Activated CD4-positive, alpha-beta T cell treated with anti-CD3 and anti-CD28 coated beads, Interleukin-2, amount 50 U/mL, for 24 hours (primary cell): ENCODE measurements at regions not wholly inside any gene's neighbourhood (a gene's known extent, or its start where the extent isn't known, plus 50 kb on each side); places are given as distances from the start of the nearest gene placed in this dataset.

ENCODE experiments used
- DNase-seq, 2 donors: peaks; one replicate each; pipeline ENCODE4 v3.0.0-alpha.2; 2020; ENCODE audit warnings: low read depth in 1 of 2, low spot score in 1 of 2

- DNase-seq: no peak
These were observed 233.6 kb downstream of the C12orf50 start for GRCh38 chr12:87795555-87795954.

- DNase-seq: no peak
These were observed 234.3 kb downstream of the C12orf50 start for GRCh38 chr12:87794854-87795253.

GRCh38 chr12:87793131-87793530 lies 236.1 kb downstream of the C12orf50 start:
- DNase-seq: no peak

GRCh38 chr12:87784350-87784749 lies 244.9 kb downstream of the C12orf50 start:
- no peak for DNase-seq

DNA sequence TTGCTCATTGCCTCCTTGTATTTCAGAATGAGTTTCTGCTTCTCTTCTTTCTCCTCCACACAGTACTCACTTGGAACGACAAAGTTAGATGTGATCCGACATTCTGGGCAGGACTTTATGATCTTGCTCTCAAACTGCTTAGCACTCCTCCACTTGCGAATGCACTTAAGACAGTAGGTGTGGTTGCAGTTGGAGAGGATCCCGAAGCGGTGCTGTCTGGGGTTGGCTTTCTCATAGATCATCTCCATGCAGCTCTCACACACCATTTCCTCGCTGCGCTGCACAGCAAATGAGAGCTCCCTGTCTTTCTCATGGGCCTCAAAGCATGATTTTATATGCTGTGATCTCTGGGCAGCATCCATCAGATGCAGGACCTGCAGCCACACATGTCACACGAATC lies 245.7 kb downstream of the C12orf50 start:
- DNase-seq: no peak

GRCh38 chr12:87782838-87783237 lies 246.4 kb downstream of the C12orf50 start:
- no peak for DNase-seq

- DNase-seq: no peak
These were observed 249.2 kb downstream of the C12orf50 start for GRCh38 chr12:87779858-87780498.

DNA sequence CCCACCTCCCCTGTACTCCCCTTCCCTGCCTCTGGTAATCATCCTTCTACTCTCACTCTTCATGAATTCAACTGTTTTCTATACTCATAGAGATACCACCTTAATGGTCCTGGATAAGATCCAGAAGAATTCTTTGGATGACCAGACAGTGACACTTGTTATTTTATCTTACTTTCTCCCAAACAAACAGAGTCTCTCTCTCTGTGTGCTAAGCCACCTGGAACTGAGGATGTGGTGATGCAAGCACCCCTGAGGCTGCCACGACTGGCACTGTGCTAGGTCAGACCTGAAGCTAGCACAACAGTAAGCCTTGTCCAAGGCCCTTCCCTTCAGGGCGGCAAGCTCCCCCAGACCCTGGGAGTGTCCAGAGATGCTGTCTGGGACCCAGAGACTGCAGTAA lies 250.2 kb downstream of the C12orf50 start:
- DNase-seq: no peak

DNA sequence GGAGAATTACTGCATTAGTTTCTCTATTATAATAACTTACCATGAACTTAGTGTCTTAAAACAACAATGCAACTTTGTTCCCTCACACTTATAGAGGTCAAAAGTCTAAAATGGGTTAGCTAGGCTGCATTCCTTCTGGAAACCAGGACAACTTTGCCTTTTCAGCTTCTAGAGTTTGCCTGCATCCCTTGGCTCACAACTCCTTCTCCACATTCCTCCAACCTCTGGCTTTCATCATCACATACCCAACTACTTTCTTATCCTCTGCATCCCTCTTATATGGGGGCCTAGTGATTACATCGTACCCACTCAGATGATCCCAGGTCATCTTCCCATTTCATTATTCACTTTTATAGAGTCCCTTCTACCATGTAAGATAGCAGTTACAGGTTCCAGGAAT lies 251.1 kb downstream of the C12orf50 start:
- DNase-seq: no peak

GRCh38 chr12:87775784-87776183 lies 253.4 kb downstream of the C12orf50 start:
- DNase-seq: no peak

DNA sequence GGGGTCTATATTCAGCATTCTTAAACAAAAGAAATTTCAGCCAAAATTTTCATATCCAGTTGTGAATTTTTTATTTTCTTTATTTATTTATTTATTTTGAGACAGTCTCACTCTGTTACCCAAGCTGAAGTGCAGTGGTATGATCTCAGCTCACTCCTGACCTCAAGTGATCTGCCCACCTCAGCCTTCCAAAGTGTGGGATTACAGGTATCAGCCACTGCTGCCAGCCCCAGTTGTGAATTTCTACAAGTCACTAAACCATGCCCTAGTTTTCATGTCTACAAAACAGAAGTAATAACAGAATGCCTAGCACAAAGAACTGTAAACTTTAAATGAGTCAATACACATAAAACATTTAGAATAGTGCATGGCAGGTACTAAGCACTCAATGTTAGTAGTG lies 254.2 kb downstream of the C12orf50 start:
- no peak for DNase-seq

GRCh38 chr12:87772401-87772800 lies 256.8 kb downstream of the C12orf50 start:
- no peak for DNase-seq

DNA sequence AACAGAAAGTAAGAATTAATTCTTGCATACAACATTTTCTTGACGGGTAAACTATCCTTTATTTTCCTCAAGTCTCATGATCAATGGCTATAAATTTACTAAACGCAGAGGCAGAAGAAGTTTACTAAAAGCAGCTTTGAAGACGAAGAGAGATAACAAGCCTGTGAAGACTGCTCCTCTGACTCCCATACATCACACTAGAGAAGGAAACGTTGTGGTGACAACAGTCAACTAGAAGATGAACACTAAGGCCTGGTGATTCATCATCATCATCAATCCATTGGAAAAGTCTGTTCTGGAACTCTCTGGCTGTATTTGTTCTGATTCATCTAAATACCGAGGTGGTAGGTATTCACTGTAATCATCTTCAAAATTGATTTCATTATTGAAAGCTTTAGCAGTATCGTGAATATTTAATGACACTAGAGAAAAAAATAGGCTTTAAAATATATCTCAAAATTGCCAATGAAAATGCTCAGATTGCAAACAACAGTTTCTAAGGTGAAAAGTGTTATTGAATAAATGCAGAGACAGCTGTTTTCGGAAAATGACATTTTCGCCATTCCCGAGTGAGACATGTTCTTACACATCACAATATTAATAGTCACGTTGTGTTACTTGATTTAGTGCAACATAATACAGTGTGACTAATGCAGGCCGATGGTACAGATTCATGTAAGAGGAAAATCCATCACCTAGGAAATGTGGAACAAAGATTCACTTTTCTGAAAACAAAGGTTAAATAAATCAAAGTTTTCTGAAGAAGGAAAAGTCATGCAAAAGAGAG lies 260.5 kb downstream of the C12orf50 start:
- no peak for DNase-seq

- DNase-seq: no peak
These were observed 263.2 kb downstream of the C12orf50 start for GRCh38 chr12:87766044-87766443.

- no peak for DNase-seq
These were observed 268.3 kb downstream of the C12orf50 start for GRCh38 chr12:87760943-87761342.

- DNase-seq: no peak
These were observed 270.9 kb downstream of the C12orf50 start for GRCh38 chr12:87758271-87758670.

DNA sequence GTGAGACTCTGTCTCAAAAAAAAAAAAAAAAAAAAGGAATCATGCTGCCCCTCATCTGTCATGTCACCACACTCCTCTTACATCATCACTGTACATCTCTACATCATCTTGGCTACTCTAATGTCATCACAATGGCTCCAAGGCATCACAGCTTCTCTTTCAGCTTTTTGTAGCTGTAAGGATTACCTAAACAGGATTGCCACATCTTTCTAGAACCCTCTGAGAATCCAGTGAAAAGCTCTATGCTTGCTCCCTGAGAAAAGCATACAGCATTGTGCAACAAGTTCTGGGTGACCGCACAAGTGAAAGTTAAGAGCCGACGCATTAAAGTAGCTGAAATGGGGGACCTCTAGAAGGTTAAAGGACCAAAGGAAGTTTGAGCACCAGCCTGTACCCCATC lies 272.5 kb downstream of the C12orf50 start:
- no peak for DNase-seq

GRCh38 chr12:87756111-87756510 lies 273.1 kb downstream of the C12orf50 start:
- DNase-seq: no peak

DNA sequence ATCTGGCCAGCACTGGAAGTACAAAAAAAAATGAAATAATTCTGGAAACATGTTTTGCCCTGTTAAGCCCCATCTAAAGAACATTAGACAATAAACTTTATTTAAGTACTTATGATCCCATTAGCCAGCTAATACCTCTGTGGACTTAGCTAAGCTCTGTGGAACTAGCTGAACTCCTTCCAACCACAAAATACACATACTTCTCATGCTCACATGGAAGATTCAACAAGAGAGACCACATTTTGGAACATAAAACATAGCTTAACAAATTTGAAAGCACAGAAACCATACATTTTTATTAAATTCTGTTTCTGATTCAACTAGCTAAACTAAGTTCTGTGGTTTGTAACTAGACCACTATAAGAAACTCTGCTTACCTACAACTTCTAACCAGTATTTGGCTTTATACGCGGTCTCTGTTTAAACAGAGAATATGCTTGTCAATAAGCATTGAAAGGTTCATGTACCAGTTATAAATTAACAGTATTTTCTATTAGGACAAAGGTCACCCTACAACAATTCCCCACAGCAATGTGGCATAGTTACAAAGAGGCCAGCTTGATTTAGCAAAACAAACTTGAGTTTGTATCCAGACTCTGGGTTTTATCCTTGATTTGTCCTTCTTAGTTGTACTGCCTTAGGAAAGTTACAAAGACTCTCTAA lies 300.1 kb downstream of the C12orf50 start:
- no peak for DNase-seq

- no peak for DNase-seq
These were observed 308.2 kb downstream of the C12orf50 start for GRCh38 chr12:87720967-87721366.

- no peak for DNase-seq
These were observed 324.8 kb downstream of the C12orf50 start for GRCh38 chr12:87704374-87704773.

DNA sequence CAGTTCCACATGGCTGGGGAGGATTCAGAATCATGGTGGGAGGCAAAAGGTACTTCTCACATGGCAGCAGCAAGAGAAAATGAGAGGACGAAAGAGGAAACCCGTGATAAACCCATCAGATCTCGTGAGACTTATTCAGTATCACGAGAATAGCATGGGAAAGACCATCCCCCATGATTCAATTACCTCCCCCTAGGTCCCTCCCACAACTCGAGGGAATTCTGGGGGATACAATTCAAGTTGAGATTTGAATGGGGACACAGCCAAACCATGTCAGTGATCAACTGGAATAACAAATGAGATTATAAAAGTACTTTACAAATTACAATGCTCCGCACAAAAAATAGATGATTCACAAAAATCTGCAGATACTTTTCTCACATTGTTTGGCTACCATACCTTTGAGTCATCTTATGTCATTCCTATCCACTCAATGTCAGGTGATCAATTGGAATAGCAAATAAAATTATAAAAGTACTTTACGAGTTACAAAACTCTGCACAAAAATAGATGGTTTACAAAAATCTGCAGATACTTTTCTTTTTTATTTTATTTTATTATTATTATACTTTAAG lies 338.9 kb downstream of the C12orf50 start:
- DNase-seq: no peak
